A673 (cell line): ENCODE measurements at regions not wholly inside any gene's neighbourhood (a gene's known extent, or its start where the extent isn't known, plus 50 kb on each side); places are given as distances from the start of the nearest gene placed in this dataset.

Experiments
- BruUV-seq: library from RNA; stranded (reverse); fragments of 400-500 nt; replicated peaks from 2 replicates; lab custom pipeline; 2021; lab: Mats Ljungman, UMichigan
- CTCF ChIA-PET: fragments of 300-600 bp; sonication (Branson Sonifier 250); formaldehyde crosslinking; loops from one replicate; lab custom pipeline; 2022; ENCODE audit warnings: antibody characterized with exemption; lab: Charles Lee
- POLR2A ChIA-PET: fragments of 300-600 bp; sonication (Branson Sonifier 250); formaldehyde crosslinking; loops from one replicate; lab custom pipeline; 2022; ENCODE audit warnings: antibody characterized with exemption; ENCODE audit not compliant: low non-redundant PET; lab: Charles Lee
- DNase-seq: peaks from one replicate; pipeline ENCODE4 v3.0.0-alpha.2; 2015; ENCODE audit warnings: low spot score
- H3K27ac ChIP-seq: fragments of 200-600 bp; sonication (generic); 2 replicates; pipeline ENCODE4 v1.5.1; 2016; ENCODE audit warnings: mixed run types, low read depth, mild to moderate bottlenecking, mixed read lengths, antibody characterized with exemption, low read length; ENCODE audit not compliant: poor library complexity, severe bottlenecking
- H3K27me3 ChIP-seq: fragments of 200-600 bp; sonication (generic); replicated peaks from 2 replicates; pipeline ENCODE4 v1.6.1; 2017; ENCODE audit warnings: mixed run types, low read depth, mild to moderate bottlenecking, mixed read lengths, antibody characterized with exemption, low read length; ENCODE audit not compliant: insufficient read depth, poor library complexity
- H3K36me3 ChIP-seq: fragments of 200-600 bp; sonication (generic); 2 replicates; pipeline ENCODE4 v1.6.1; 2016; ENCODE audit warnings: mixed run types, mild to moderate bottlenecking, mixed read lengths, antibody characterized with exemption, low read length; ENCODE audit not compliant: insufficient read depth, poor library complexity, severe bottlenecking
- H3K4me1 ChIP-seq: fragments of 200-600 bp; sonication (generic); 2 replicates; pipeline ENCODE4 v1.6.1; 2017; ENCODE audit warnings: mixed run types, mild to moderate bottlenecking, mixed read lengths, antibody characterized with exemption, low read length; ENCODE audit not compliant: insufficient read depth, poor library complexity, severe bottlenecking
- H3K4me3 ChIP-seq: fragments of 200-600 bp; sonication (generic); 2 replicates; pipeline ENCODE4 v1.5.1; 2016; ENCODE audit warnings: low read depth, mixed run types, mild to moderate bottlenecking, mixed read lengths, low read length; ENCODE audit not compliant: poor library complexity, severe bottlenecking
- H3K9me3 ChIP-seq: fragments of 200-600 bp; sonication (generic); 2 replicates; pipeline ENCODE4 v1.6.1; 2016; ENCODE audit warnings: mixed run types, low read depth, mild to moderate bottlenecking, mixed read lengths, antibody characterized with exemption, low read length; ENCODE audit not compliant: poor library complexity, severe bottlenecking
- EZH2 ChIP-seq: fragments of 200-600 bp; sonication (generic); IDR thresholded peaks from 2 replicates; pipeline ENCODE4 v1.6.1; 2017; ENCODE audit warnings: borderline replicate concordance, low read depth, mild to moderate bottlenecking, mixed read lengths, antibody characterized with exemption, low read length; ENCODE audit not compliant: poor library complexity, severe bottlenecking
- intact Hi-C: fragments of 100-400 bp; cut with micrococcal nuclease; formaldehyde crosslinking; loops from one replicate; pipeline ENCODE4 v1.10.0; 2022; ENCODE audit not compliant: unreplicated experiment
- TF ChIP-seq, protein P1 (sequence below): fragments of 300-800, 200-600 bp; sonication (generic); conservative IDR thresholded peaks from 2 replicates; pipeline ENCODE4 v1.5.1; 2017; ENCODE audit warnings: low read depth, mild to moderate bottlenecking, antibody characterized with exemption, low read length, moderate library complexity, mixed read lengths

DNA sequence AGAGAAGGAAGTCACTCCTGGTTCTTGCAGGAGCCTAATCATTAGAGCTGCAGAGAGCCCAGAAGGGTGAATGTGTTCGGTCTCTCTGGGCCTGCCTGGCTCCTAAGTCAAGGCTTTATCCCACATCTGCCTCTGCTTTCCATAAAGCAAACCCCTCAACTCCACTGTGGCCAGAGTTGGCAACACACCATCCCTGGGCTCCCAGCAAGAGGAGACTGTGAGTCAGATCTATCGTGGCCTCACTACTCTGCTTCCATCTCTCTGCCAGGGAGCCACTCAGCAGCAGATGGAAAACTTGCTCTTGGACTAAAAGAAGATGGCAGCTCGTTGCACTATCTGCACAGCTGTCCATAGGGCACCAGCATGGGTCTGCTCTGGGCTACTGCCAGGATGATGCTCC lies 348.2 kb downstream of the FBXW7 start:
- Histone ChIP-seq H3K36me3 (no peaks in the 10 kb centered on the region), H3K4me3 (no peak overlapping the region), H3K27ac (no peak overlapping the region), H3K9me3 (no peaks in the 10 kb centered on the region), H3K27me3 (no peaks in the 10 kb centered on the region), H3K4me1 (no peaks in the 10 kb centered on the region)
- intact Hi-C loops = no loop called here
- no TSS peak for BruUV-seq
- no peak for DNase-seq
- ChIA-PET CTCF (no interaction called here), POLR2A (no interaction called here)
- TF ChIP-seq, protein P1, sequence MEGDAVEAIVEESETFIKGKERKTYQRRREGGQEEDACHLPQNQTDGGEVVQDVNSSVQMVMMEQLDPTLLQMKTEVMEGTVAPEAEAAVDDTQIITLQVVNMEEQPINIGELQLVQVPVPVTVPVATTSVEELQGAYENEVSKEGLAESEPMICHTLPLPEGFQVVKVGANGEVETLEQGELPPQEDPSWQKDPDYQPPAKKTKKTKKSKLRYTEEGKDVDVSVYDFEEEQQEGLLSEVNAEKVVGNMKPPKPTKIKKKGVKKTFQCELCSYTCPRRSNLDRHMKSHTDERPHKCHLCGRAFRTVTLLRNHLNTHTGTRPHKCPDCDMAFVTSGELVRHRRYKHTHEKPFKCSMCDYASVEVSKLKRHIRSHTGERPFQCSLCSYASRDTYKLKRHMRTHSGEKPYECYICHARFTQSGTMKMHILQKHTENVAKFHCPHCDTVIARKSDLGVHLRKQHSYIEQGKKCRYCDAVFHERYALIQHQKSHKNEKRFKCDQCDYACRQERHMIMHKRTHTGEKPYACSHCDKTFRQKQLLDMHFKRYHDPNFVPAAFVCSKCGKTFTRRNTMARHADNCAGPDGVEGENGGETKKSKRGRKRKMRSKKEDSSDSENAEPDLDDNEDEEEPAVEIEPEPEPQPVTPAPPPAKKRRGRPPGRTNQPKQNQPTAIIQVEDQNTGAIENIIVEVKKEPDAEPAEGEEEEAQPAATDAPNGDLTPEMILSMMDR = no peak
- TF ChIP-seq EZH2 = no peak

DNA sequence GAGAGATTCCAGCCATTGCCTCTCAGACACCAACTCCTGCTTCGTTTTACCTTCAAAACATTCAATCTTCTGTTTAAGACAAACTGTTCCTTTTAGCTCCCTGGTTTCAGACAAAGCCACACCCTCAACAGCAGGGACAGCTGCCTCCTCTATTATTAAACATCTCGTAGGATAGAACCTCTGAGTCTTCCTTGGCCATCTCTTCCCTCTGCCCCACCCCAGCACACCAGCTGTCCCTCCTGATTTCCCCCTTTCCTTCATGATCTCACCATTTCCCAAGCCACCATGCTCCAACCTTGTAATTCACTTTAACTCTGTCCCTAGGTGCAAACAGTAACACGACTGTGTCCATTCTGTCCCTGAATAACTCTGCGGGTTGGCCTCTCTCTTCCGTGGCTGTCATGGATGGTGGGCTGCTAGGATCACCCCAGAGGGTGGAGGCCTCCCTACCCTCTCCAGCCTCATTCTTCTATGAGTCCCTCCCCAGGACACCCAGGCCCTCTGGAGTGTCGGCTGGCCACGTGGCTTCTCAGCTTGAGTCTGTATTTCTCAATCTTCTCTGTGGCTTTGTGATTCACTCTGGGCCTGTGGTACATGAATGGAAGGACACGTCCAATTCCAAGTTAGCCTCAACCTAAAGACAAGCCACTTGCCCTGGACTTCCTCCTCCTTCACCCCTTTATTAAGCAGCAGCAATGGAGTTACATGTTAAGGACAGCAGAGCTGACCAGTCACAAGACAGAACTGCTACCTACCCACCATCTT lies 349.9 kb downstream of the FBXW7 start:
- Histone ChIP-seq H3K4me1 (no peaks in the 10 kb centered on the region), H3K9me3 (no peaks in the 10 kb centered on the region), H3K4me3 (no peak overlapping the region), H3K36me3 (no peaks in the 10 kb centered on the region), H3K27ac (no peak overlapping the region), H3K27me3 (no peaks in the 10 kb centered on the region)
- ChIA-PET CTCF (no interaction called here), POLR2A (no interaction called here)
- BruUV-seq = no TSS peak
- intact Hi-C loops = no loop called here
- TF ChIP-seq EZH2 = no peak
- TF ChIP-seq, protein P1 = no peak
- DNase-seq = no peak

DNA sequence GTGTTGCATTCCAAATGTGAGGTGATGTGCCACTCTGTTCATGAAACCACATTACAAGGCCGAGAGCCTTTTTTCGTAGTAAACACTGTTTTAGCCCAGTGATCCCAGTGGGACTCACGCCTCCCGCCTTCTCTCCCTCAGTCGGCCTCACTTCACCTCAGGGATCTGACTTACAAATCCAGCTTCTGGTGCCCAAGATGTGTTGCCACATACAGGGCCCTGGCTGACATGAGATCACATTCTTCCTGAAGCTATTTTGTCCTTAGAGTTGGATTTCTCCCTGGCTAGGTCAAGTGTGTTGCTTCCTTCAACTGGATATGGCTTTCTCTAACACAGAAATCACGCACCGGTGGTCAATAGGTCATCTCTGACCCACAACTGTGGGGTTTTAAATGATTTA lies 354.7 kb downstream of the FBXW7 start:
- intact Hi-C loops = no loop called here
- Histone ChIP-seq H3K4me3 (no peak overlapping the region), H3K4me1 (no peaks in the 10 kb centered on the region), H3K27me3 (no peaks in the 10 kb centered on the region), H3K9me3 (no peaks in the 10 kb centered on the region), H3K27ac (no peak overlapping the region), H3K36me3 (no peaks in the 10 kb centered on the region)
- BruUV-seq = no TSS peak
- no peak for TF ChIP-seq EZH2
- TF ChIP-seq, protein P1 = no peak
- DNase-seq = no peak
- ChIA-PET CTCF (no interaction called here), POLR2A (no interaction called here)
